Natural killer cell treated with Interleukin-12 subunit alpha and Interleukin-12 subunit beta and Interleukin-15 and Interleukin-18, amount 100 ng/mL, for 72 hours (primary cell): ENCODE measurements at regions not wholly inside any gene's neighbourhood (a gene's known extent, or its start where the extent isn't known, plus 50 kb on each side); places are given as distances from the start of the nearest gene placed in this dataset.

Source experiments
- ATAC-seq, 2 donors: fragments of 150-1000 bp; cut with Tn5 transposase in 1 of 2; sonication (Bioruptor Pico), chemical (Tn5 transposase) in 1 of 2; 2 replicates each; pipeline ENCODE4 v1.10.0; 2021
- DNase-seq: peaks from one replicate; pipeline ENCODE4 v3.0.0; 2022; ENCODE audit warnings: low spot score
- H3K27ac Mint-ChIP-seq, 2 donors: 1 replicate in 1 of 2; 2 replicates in 1 of 2; pipeline ENCODE4 v1.8.0; 2022; ENCODE audit warnings: mixed read lengths in 2 of 2, mild to moderate bottlenecking in 1 of 2, moderate library complexity in 1 of 2
- H3K27me3 Mint-ChIP-seq, 2 donors: 1 replicate in 1 of 2; 2 replicates in 1 of 2; pipeline ENCODE4 v1.8.0; 2022; ENCODE audit warnings: mixed read lengths in 2 of 2
- H3K36me3 Mint-ChIP-seq: one replicate; pipeline ENCODE4 v1.8.0; 2022; ENCODE audit warnings: mixed read lengths
- H3K4me1 Mint-ChIP-seq, 2 donors: 1 replicate in 1 of 2; 2 replicates in 1 of 2; pipeline ENCODE4 v1.8.0; 2022; ENCODE audit warnings: low read depth in 2 of 2, mixed read lengths in 2 of 2, mild to moderate bottlenecking in 1 of 2
- H3K4me3 Mint-ChIP-seq: one replicate; pipeline ENCODE4 v1.8.0; 2022; ENCODE audit warnings: mixed read lengths
- H3K9me3 Mint-ChIP-seq: 2 replicates; pipeline ENCODE4 v1.8.0; 2022; ENCODE audit warnings: mixed read lengths

DNA sequence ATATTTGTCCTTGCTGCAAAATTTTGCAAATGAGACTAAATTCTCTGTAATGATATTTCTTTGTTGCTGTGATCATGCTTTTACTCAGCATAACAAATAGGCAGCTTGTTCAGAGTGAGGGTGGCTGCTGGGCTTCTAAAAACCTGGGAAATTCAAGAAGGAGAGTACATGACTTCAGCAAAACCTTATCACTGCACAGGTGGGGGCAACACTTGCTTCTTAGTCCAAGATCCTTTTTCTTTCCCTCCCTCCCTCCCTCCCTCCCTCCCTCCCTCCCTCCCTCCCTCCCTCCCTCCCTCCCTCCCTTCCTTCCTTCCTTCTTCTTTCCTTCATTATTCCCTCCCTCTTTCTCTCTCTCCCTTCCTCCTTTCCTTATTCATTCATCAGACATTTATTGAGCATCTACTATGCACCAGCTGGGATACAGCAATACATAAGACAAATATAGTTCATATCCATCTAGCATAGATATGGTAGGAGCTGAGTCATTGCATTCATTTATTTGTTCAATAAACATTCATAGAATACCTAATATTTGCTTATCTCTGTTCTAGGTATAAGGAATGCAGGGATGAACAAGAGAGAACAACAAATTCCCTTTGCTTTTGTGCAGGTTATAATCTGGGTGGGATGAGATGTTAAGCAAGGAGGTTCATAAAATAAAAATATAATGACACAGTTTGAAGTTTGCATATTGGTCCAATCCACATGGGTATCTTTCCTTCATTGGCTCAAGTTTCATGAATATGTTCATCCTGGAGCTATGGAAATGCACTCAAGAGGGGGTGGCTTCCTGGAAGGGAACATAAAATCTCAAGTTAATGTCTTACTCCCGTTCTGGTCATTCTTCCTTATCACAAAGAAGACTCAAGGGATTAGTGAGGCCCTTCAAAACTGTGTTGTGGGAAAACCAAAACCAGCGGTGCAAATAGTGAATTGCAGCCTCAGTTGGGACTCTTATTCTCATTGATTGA, 210.7 kb downstream of the PDCD6IP start:
- Mint-ChIP-seq H3K4me3 (no peak overlapping the region), H3K4me1 (peaks cover 0 to 3% of the 10 kb centered on the region in 2 donors), H3K27me3 (peaks cover 0 to 2% of the 10 kb centered on the region in 2 donors), H3K27ac (no peak overlapping the region), H3K36me3 (no peaks in the 10 kb centered on the region), H3K9me3 (no peaks in the 10 kb centered on the region)
- no peak for ATAC-seq
- no peak for DNase-seq

DNA sequence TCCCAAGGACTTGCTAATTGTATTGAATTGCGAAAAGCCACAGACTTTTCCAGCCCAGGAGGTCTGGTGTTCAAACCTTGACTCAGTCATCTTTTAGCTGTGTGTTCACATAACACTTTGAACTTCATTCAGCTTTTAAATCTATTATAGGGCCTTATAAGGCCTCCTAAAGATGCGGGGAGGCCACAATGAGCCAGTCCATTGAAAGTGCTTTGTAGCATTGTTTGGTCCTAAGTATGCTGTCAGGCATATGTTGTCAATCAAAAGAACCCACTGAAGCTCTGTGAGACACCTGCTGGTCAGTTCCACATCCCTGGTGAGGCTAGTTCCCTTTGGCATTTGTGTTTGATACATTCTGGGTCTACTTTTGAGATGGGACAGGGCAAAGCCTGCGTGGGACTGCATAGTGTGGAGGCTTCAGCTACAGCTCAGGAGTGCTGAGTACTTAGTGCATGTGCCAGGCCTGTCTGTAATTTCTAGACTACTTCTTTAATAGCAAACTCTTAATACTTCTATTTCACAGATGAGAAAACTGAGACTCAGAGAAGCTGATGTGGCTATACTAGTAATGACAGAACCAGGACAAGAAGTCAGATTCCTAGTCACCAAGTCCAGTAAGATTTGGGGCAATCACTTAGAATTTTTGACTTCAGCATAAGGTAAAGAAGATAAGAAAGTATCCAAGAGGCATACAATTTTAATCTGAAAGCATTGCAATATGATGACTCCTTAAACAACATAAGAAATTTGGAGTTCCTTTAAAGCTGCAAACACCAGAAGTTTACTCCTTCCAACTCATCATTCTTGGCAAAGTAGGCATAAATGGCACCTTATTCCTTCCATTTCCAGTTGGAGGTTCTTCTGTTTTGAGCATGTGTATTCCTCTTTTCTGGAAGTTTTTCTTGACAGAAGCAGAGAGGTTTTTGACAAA, 213.0 kb downstream of the PDCD6IP start:
- peaks cover 3 to 10% of the 10 kb centered on the region in 2 donors for H3K4me1 Mint-ChIP-seq
- no peaks in the 10 kb centered on the region for H3K9me3 Mint-ChIP-seq
- ATAC-seq (no peak), DNase-seq (no peak)
- H3K4me3 Mint-ChIP-seq = no peak overlapping the region
- H3K36me3 Mint-ChIP-seq = no peaks in the 10 kb centered on the region
- H3K27ac Mint-ChIP-seq = no peak overlapping the region
- H3K27me3 Mint-ChIP-seq = no peaks in the 10 kb centered on the region

DNA sequence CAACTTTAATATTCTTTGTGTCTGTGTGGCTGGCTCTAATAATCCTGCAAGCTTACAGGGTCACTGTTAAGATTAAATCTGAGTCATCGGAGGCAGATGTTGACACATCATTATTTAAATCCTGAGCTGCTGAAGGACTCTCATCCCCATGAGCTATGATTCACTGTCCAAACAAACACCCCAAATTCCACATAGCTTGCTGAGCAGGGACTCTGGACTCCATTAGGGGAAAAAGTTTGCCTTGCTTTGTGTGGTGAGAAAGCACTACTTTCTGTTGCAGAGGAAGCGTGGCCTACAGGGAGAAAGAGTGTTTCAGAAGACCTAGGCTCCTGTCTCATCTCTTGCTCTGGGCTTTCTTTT, 213.7 kb downstream of the PDCD6IP start:
- H3K4me1 Mint-ChIP-seq = peaks cover 7 to 15% of the 10 kb centered on the region in 2 donors
- no peaks in the 10 kb centered on the region for H3K9me3 Mint-ChIP-seq
- H3K36me3 Mint-ChIP-seq = no peaks in the 10 kb centered on the region
- DNase-seq = no peak
- no peak for ATAC-seq
- no peak overlapping the region for H3K4me3 Mint-ChIP-seq
- no peaks in the 10 kb centered on the region for H3K27me3 Mint-ChIP-seq
- no peak overlapping the region for H3K27ac Mint-ChIP-seq

DNA sequence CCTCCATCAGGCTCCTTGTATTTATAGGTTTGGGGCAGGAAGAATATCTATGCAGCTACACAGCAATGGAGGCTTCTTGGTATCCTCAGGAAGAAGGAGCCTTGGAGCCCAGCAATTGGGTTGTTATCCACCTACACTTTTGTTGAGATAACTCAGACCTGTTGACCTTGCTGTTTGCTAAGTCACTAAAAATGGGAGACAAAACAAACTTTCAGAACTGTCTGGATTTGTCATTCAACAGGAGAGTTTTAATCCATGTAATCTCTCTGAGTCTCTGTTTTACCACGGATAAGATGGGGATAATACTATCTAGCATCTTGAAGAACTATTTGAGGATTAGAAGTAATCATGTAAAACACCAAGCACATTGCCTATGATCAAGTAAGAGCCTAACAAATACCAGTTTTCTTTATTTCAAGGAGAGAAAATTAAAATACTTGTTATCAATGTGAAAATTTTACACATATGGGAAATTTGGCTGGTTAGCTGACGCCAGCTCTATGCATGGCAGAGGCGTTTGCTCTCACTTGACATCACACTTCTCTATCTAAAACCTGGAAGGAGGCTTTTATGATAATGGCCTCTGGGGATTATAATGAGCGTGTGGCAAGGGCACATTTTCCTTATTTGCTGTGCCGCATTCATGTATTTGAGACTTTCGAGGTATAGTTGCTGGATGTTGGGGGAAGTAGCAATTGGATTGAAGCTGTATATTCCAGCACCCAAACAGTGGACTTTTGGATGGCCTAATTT, 215.6 kb downstream of the PDCD6IP start:
- Mint-ChIP-seq H3K27me3 (no peaks in the 10 kb centered on the region), H3K36me3 (no peaks in the 10 kb centered on the region), H3K4me3 (no peak overlapping the region), H3K27ac (no peak overlapping the region), H3K9me3 (no peaks in the 10 kb centered on the region), H3K4me1 (peaks cover 17 to 32% of the 10 kb centered on the region in 2 donors)
- DNase-seq (no peak), ATAC-seq (no peak)

DNA sequence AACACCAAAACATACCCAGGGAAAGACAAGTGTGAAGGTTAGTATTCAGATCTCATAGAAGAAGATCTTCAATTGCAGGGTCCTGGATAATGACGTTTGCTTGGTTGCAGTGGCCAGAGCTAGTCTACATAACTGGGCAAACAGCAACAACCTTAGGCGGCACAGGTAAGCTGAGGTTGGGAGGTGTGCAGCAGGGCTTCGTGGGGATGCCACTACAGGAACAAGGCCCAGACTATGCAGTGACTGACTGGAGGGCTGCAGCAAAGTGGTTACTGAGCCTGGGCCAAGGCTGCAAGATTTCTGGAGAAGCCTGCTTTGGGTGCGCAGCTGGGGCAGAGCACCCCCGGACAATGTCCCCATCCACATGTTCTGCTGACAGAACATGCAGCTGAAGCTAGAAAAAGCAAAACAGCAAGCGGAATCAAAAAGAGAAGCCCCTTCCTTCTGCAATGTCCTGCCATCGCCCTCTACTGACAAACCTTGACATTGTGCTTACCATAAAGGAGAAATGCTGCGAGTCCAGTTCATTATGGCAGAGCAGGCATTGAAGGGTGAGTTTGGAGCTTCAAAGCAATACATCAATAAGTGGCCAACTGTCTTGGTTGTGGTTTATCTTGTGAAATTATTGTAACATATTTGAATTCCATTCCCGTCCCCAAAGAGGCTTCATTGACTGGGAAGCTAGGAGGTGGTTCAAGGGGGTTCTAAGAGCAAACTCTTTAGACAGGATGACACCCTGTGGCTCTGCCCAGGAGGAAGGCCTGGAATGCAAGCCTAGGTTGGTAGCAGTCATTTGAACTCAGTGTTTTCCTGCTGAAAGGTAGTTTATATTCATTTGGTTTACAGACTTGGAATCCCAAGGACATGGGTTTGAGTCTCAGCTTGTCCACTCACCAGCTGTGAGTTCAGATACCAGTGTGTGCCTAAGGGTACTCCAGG, 217.0 kb downstream of the PDCD6IP start:
- no peak overlapping the region for H3K4me3 Mint-ChIP-seq
- DNase-seq = no peak
- no peak overlapping the region for H3K27ac Mint-ChIP-seq
- H3K9me3 Mint-ChIP-seq = no peaks in the 10 kb centered on the region
- no peak for ATAC-seq
- no peaks in the 10 kb centered on the region for H3K27me3 Mint-ChIP-seq
- peaks cover 24 to 43% of the 10 kb centered on the region in 2 donors for H3K4me1 Mint-ChIP-seq
- H3K36me3 Mint-ChIP-seq = no peaks in the 10 kb centered on the region

DNA sequence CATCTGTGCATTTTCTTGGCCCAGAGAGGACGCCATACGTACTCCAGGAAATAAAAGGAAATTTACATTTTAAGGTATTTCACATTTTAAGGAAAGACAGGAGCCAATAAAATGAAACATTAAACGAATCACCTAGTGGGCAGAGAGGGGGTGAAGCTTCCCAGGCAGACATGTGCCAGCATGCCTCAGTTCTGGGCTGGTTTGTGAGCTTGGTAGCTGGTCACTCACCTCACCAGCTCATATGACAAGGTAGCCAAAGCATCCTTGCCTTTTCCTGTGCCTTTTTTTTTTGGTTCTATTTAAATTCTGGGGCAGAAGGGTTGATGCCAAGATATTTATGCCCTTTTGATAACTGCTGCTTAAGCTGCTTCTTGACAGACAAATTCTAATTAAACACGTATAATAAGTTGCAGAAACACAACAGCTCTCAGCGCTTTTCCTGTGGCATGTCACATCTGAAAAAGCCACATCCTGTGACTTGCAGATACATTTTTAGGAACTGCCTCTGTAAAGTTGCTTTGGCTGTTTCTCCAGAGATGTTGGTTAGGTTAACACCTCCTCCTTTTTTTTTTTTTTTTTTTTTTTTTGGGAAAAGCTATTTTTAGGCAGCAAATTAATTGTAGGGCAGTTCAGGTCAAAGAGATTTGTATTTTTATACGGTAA, 218.6 kb downstream of the PDCD6IP start:
- Mint-ChIP-seq H3K4me1 (peaks cover 32 to 50% of the 10 kb centered on the region in 2 donors), H3K4me3 (peak overlapping the region; percentile 33)
- DNase-seq = no peak

DNA sequence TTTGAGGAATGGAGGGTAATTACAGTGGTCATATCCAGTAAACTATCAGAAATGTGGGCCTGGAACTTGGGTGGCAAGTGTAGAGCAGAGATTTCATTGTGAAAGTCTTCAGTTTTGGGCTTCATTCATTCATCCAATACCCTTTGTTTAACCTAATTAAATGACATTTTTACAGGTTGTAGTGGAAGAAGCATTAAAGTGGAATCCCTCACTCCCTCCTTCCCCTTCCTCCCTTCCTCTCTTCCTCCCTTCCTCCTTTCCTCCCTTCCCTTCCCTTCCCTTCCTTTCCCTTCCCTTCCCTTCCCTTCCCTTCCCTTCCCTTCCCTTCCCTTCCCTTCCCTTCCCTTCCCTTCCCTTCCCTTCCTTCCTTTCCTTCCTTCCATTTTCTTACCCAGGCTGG, 219.3 kb downstream of the PDCD6IP start:
- Mint-ChIP-seq H3K9me3 (no peaks in the 10 kb centered on the region), H3K4me1 (peaks cover 32 to 50% of the 10 kb centered on the region in 2 donors), H3K4me3 (peak overlapping the region; percentile 33), H3K27me3 (no peaks in the 10 kb centered on the region), H3K27ac (peak overlapping the region; percentile 48 to 64), H3K36me3 (no peaks in the 10 kb centered on the region)
- no peak for ATAC-seq
- no peak for DNase-seq

More for the DNA sequence above, 218.6 kb downstream of the PDCD6IP start:
- Mint-ChIP-seq H3K36me3 (no peaks in the 10 kb centered on the region), H3K27me3 (no peaks in the 10 kb centered on the region), H3K27ac (peak overlapping the region; percentile 48 to 64), H3K9me3 (no peaks in the 10 kb centered on the region)
- ATAC-seq = peak; percentile 60 to 70

DNA sequence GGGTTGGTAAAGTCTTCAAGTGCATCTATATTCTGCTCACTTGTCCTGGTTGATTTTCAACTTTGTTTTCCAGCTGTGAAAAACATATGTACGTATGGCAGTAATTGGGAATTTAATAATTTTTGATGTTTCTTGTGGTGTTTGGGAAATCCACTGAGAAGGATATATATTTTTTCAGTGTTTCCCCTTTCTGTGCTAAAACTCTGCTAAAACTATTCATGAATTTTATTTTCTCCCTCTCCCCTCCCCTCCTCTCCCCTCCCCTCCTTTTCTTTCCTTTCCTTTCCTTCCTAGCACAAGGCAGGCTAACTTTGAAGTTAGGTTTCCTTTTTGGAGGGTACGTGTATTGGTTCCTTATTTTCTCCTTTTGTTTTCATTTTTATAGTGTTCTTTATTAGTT, 220.7 kb downstream of the PDCD6IP start:
- DNase-seq (no peak), ATAC-seq (no peak)
- no peaks in the 10 kb centered on the region for H3K27me3 Mint-ChIP-seq
- no peaks in the 10 kb centered on the region for H3K9me3 Mint-ChIP-seq
- H3K4me3 Mint-ChIP-seq = no peak overlapping the region
- no peaks in the 10 kb centered on the region for H3K36me3 Mint-ChIP-seq
- H3K4me1 Mint-ChIP-seq = peaks cover 32 to 50% of the 10 kb centered on the region in 2 donors
- no peak overlapping the region for H3K27ac Mint-ChIP-seq

DNA sequence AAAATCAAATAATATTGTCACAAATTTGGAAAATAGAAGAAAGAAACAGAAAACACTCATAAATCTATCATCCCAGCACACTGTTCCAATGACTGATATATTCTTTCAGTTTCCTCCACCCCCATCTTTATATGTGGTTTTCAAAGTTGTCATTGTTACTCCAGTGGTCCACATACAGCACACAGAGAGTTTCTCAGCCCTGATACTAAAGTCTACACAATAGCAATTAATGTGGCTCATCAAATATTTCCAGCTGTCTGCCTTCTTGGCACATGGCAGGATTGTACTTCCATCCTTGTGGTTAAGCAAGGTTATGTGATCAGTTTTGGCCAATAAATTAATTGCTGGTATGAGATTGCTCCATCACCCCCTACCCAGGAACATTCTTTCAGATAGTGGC, 221.7 kb downstream of the PDCD6IP start:
- Mint-ChIP-seq H3K4me3 (no peak overlapping the region), H3K27ac (no peak overlapping the region), H3K9me3 (no peaks in the 10 kb centered on the region), H3K4me1 (peaks cover 35 to 49% of the 10 kb centered on the region in 2 donors), H3K36me3 (no peaks in the 10 kb centered on the region), H3K27me3 (no peaks in the 10 kb centered on the region)
- no peak for DNase-seq
- no peak for ATAC-seq

DNA sequence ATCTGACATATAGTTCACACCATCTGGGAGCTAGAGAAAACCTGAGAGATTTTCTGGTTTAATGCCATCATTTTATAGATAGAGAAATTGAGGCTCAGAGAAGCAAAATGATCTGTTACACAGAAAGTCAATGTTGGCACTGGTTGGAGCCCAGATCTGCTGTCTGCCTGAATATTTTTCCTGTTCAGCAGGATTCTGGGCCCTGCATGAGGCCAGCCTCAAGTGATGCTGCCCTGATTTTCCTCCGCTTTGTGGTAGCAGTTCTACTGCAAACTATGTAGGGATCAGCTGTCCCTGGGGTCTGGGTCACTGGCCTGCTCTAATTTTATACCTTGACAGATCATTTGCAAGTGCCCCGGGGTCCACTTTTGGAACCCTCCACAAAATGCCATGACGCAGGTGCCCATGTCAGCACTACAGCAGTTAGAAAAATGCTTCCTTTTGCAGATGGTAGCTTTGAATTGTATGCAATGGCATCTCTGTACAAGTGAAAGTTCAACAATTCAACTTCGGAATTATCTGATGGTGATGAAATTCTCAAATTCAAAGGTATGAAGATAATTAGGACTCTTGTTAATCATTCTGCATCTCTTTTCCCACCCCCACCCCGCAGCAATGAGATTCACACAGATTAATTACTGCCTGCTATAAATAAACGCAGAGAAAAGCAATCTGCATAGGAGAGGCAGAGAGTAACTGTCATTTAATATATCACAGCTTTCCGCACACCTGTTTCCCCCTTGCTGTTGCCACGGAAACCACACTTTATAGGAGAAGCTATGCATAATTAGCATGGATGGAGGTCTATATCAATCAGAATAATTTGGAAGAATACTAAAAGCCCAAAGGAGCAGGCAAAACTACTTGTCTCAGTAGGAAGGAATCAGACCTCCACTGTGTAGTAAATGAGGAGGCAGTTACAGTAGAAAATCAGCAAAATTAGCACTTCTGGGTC, 222.6 kb downstream of the PDCD6IP start:
- ATAC-seq (no peak), DNase-seq (no peak)
- Mint-ChIP-seq H3K4me3 (no peak overlapping the region), H3K27me3 (no peaks in the 10 kb centered on the region), H3K27ac (no peak overlapping the region), H3K36me3 (no peaks in the 10 kb centered on the region), H3K9me3 (no peaks in the 10 kb centered on the region), H3K4me1 (peaks cover 35 to 41% of the 10 kb centered on the region in 2 donors)

DNA sequence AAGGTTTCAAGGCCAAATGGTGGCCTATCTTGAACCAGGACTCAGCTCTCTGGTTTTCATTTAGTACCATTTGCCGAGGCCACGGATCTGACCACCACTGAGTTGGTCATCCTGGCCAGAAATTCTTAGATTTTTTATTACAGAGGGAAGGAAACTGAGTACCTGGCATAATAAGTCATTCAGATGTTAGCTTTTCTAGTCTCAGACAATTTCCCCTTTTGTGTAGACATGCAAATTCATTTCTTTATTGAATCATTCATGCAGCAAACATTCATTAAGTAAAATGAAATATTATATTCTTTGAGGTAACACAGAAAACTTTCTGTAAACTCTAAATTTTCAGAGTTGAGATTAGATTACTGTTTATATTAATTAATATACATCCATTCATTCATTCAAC, 223.7 kb downstream of the PDCD6IP start:
- no peak for DNase-seq
- H3K4me1 Mint-ChIP-seq = peaks cover 30 to 34% of the 10 kb centered on the region in 2 donors
- H3K27me3 Mint-ChIP-seq = no peaks in the 10 kb centered on the region
- H3K9me3 Mint-ChIP-seq = no peaks in the 10 kb centered on the region
- H3K4me3 Mint-ChIP-seq = no peak overlapping the region
- H3K27ac Mint-ChIP-seq = peak overlapping the region in 1 of 2 donors; percentile 48
- ATAC-seq = no peak
- H3K36me3 Mint-ChIP-seq = no peaks in the 10 kb centered on the region
